GM21786 (cell line): ENCODE measurements at regions not wholly inside any gene's neighbourhood (a gene's known extent, or its start where the extent isn't known, plus 50 kb on each side); places are given as distances from the start of the nearest gene placed in this dataset.
"Not testable (repeated sequence)": the region's sequence is repeated elsewhere in the genome, so short reads cannot be mapped to it uniquely, and the experiment has no call there.

ENCODE experiments used
- ATAC-seq: cut with Tn5 transposase; IDR thresholded peaks from one replicate; pipeline ENCODE4 v1.9.1; 2021; ENCODE audit not compliant: unreplicated experiment

DNA sequence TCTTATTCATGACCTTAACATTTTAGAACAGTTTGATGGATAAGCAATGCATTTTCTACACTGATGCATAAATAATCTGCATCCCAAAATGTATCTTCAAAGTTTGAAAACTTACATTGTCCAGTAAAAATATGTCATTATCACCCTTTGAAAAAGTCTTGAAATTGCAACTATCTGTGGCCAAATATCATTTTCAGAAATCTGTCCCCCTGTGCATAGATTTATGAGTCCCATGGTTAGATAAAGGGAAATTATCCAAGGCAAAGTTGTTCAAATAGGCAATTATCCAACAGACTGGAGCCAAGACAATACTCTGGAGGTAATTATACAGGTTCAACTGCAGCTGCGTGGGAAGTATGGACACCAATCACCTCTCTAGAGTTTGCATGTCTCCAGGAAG, 182.5 kb upstream of the INTU start:
- ATAC-seq: no peak

DNA sequence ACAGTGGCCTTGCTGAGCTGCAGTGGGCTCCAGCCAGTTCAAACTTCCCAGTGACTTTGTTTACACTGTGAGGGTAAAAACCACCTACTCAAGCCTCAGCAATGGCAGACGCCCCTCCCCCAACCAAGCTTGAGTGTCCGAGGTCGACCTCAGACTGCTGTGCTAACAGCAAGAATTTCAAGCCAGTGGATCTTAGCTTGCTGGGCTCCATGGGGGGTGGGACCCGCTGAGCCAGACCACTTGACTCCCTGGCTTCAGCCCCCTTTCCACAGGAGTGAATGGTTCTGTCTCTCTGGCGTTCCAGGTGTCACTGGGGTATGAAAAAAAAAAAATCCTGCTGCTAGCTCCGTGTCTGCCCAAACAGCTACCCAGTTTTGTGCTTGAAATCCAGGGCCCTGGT, 168.9 kb upstream of the INTU start:
- no peak for ATAC-seq

DNA sequence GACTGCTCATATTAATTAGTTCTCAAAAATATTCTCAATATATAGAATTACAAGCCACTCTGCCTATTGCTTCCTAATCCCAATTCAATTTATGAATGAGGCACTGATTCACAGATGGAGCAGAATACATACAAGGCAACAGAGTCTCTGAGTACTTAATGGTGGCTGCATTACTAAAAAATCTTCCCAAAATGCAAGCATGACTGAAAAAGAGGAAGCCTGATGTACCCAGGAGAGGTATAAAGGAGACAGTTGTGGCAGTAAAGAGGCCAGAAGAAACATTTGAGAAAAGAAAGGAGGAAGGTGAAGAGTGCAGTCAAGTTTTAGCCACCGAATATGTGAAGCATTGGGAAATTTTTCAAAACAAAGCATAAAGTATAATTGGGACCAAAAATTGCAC, 163.2 kb upstream of the INTU start:
- no peak for ATAC-seq

DNA sequence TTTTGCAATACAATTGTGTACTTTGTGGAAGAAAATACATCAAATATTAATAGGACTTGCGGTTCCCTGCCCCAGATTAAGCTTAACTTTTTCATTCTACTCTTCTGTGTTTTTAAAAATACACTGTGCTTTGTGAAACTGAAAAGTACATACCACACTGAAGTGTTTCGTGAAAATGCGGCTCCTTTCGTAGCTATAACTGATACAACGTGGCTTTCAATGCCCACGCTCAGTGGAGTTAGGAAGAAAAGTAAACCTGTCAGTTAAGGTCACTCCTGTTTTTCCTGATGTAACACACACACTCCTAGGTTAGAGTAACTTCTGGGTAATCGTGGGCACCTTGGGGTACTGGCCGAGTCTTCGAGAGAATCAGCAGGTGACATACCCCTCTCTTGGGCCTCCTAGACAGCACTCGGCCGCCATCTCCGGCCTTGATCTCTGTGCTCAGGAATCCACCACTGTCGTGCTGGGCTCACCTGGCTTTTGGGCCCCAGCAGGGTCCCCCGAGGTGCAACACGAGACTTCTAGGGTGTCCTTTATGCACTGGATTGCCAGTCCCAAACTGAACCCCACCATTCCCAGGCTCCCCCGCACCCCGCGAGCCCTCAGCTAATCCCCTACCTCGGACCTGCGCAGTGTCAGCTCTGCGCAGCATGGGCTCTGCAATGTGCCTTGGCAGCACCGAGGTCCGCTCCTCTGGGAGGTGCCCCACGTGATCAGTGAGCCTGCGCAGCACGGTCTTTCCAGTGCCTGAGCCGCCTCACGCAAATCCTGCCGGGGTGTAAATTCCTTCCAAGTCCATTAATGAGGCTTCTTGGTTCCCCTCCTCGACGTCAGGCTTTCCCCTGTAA, 162.6 kb upstream of the INTU start:
- no peak for ATAC-seq

DNA sequence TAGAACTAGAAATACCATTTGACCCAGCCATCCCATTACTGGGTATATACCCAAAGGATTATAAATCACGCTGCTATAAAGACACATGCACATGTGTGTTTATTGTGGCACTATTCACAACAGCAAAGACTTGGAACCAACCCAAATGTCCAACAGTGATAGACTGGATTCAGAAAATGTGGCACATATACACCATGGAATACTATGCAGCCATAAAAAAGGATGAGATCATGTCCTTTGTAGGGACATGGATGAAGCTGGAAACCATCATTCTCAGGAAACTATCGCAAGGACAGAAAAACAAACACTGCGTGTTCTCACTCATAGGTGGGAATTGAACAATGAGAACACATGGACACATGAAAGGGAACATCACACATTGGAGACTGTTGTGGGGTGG, 154.5 kb upstream of the INTU start:
- not testable (repeated sequence) for ATAC-seq

DNA sequence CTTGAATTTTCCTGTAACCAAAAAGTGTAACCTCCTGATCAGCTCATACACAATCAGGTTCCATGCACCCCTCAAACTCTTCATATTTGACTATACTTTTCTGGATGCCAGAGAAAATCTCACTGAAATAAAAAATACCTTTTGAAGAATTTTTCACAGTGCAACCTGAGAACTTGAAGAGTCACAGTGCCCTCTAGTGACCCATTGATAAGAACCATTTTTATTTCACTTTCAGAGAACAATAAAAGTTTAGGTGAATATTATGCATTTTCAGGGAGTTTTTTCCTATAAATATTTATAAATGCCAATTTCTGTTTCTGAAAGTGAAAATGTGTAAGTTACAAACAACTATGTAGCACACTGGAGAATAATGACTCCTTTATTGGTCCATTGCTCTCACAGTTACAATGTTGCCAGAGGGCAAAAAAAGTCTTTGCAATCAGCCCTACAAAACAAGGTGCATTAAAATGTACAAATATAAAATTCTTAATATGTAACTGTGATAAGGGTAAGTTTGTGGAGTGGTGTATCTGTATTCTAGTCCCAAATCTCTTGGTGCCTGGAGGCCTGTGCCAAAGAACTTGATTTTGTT, 153.6 kb upstream of the INTU start:
- ATAC-seq: no peak

DNA sequence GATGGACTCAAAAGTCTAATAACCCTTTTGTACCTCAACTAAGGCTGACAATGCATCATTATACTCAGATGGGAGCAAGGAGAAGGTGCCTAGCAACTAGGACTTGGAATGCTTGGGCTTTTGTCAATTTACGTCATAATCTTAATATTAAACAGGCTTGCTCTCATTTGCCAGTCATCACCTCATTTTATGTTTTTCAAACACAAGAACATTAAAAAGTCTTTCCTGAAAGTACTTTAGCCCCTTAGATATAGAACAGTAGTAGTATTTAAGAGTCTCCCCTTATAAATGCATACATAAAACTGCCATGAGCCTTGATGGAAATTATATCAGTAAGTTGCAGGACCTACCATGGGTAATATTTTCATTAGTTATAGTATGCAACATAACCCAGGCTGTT, 150.7 kb upstream of the INTU start:
- no peak for ATAC-seq

DNA sequence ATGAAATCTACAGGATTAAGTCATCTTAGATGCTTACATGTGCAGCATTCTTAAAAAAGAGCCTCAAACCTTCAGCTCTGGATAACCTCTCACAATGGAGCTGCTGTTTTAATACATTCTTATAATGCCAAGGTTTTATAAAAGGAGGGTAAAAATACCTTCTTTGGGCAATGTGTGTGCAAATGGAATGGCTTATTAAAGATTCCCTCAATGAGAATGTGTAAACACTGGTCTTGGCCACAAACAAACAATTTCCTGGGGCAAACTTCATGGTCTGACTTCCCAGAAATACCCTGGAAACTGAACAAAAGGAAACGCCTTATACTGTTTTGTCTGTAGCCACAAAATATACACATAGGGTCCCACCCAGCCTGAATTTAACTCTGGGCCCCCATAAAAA, 148.6 kb upstream of the INTU start:
- ATAC-seq: no peak

DNA sequence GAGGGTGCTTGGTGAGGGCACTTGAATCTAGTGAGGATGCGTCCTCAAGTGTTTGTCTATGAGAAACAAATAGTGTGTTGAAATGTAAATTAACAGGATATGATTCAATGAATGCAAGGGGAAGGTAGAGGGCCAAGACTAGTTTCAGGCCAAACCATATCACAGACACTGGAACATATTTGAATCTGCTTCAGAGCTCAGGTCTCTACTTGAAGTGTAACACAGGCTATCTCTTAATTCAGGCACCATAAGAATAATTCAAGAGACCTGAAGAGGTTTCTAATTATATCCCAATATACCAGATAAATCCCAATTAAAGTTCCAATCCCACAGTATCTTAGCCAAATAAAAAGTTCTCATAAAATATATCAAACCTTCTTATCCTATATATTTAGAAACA, 146.5 kb upstream of the INTU start:
- no peak for ATAC-seq

DNA sequence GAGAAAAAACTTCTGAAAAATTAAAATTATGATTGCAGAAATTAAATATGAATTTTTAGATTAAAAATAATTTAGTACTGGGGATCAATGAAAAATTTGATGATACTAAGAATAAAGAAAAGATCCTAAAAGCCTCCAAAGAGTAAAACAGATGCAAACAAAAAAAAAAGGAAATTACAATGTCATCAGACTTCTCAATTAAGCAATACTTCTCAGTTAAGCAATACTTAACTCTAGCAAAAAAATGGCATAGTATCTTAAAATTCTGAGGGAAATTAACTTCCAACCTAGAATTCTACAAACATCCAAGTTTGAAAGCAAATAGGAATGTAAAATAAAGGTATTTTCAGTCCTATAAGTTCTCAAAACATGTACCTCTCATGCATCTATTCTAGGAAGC, 141.2 kb upstream of the INTU start:
- no peak for ATAC-seq

DNA sequence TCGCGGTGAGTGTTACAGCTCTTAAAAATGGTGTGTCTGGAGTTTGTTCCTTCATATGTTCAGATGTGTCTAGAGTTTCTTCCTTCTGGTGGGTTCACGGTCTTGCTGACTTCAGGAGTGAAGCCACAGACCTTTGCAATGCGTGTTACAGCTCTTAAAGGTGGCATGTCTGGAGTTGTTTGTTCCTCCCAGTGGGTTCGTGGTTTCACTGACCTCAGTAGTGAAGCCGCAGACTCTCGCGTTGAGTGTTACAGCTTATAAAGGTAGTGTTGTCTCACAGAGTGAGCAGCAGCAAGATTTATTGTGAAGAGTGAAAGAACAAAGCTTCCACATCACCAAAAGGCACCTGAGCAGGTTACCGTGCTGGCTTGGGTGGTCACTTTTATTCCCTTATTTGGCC, 135.9 kb upstream of the INTU start:
- ATAC-seq: not testable (repeated sequence)

DNA sequence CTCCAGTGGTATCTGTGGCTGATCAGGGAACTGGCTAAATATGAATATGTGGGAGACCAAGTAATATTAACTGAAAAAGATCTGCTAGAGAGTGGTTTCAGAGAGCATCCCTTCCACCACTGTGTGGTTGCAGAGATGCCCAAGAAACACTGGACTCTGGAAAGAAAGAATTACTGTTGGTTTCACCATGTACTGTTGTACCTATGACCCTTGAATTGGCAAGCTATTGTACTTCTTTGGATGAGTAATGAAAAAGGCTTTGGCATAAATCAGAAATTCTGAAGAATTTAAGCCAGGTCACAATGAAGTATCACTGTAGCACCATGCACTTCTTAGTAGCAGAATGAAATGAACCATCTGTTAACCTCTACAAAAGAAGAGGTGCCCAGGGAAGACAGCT, 134.4 kb upstream of the INTU start:
- no peak for ATAC-seq

DNA sequence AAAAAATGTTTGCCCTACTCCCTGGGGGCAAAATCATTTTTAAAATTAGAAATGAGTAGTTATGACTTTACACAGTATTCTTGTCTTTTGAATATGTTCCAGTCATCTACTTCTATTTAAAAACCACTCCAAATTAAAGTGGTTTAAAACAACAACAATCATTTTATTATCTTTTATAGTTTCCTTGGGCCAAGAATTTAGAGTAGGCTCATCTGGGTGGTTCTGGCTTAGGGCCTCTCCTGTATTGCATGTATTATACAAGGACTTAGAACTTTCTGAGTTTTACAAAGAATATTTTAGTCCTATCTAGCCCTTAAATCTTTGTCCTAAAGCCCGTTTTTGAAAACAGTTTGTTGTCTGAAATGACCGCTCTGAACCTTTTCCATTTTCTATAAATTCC, 132.5 kb upstream of the INTU start:
- ATAC-seq: no peak

DNA sequence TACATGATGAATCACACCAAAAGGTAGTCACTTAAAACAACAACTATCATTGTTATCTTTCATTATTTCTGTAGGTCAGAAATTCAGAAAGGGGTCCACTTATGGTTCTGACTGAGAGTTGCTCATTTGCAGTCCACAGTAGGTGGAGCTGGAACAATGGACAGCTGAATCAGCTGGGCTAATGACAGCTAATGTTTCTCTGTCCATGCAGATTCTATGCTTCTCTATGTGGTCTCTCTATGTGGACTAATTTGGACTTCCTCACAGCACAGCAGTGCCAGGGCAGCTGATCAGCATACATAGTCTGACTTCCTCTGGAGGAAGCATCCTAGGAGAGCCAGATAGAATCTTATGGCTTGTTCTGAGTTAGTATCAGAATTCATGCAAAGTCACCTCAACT, 131.7 kb upstream of the INTU start:
- no peak for ATAC-seq

DNA sequence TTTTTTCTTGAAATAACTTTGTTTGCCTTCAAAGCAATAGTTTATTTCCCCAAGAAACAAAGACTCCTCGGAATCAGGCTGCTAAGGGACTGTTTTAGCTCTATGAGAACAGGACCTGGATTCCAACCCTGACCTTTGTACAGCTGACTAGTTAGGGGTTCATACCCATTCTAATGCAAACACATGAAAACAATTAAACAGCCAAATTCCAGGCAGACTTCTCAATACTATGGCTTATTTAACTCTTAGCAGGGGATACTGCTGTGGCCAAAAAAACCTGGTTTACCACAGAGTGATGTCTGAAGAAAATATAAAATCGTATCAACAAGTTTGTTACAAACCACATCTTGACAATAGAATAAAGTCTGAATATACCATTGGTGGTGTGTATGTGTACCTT, 129.6 kb upstream of the INTU start:
- ATAC-seq: no peak

DNA sequence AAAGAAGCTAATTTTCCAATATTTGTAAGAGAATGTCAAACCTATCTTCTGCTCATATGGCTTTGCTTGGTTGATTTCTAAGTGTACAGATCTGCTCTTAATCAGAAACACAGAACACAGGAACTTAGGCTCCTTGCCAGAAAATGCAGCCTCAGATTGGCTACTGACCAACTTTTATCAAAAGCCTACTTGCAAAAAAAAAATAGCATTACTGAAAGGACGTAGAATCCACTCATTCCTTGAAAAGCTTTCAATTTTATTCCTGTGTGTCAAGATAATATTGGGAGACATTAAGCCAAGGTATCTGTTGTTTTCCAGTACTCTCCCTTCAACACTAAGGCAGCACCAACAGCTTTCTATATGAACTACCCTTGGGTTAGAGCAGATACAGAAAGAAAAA, 127.6 kb upstream of the INTU start:
- no peak for ATAC-seq

DNA sequence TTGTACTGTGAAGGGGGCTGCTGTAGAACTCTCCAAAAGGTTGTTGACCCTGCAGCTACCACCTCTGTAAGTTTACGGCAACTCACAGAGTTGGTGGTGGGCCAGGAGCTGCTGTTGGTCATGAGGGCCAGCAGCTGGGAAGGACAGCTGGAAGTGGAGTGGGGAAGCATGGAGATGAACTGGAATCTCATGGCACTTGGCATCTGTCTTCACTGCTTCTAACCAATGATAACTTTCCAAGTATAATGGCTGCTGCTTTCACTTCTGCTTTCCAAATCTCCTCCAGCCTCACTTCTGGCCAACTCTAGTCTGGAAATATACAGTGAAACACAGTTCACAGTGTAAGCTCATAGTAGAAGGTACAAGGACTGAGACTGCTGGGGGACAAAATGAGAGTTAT, 126.5 kb upstream of the INTU start:
- ATAC-seq: no peak

DNA sequence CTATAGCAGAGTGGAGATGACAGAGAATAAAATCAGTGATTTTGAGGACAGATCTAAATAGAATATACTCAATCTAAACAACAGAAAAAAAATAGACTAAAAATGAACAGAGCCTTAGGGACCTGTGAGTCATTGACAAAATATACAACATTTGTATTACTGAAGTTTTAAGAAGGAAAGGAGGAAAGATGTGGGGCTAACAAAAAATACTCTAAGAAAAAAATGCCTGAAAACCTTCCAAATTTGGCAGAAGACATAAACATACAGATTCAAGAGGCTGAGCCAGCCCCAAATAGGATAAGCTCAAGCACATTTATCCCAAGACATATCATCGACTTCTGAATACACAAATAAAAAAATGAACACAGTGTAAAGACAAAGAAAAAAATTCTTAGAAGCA, 123.6 kb upstream of the INTU start:
- no peak for ATAC-seq

DNA sequence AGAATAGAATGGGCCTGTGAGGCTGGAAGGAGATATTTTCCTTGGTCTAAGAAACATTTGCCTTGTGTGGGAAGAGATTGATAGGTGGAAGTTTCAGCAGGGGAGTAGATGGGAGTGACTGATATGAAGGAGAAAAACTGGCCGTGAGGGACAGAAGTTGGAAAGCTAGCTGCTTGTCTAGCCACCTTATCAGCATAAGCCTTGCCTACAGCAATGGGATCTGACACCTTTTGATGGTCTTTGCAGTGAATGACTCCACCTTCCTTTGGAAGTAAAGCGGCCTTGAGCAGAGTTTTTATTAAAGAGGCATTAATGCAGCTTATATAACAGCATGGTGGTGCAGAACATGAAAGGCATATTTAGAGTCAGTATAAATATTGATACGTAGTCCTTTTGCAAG, 120.1 kb upstream of the INTU start:
- ATAC-seq: not testable (repeated sequence)

DNA sequence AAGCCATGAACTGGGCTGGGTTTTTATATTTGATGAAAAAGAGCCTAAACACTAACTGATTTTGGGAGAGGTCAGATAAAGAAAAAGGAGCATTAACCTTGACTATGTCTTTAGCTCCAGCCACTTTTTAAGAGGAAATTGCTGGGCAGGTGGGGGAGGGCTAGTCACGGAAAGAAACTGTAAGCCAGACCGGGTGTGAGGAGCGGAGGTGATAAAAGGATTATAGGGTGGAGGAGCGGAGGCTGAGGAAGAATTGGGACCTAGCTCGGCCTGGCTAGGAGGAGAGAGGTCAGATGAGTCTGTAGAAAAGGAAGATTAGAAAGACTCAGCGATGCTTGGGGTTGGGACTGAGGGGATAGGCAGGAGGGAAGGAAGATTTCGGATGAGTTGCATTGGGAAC, 117.5 kb upstream of the INTU start:
- ATAC-seq: not testable (repeated sequence)

DNA sequence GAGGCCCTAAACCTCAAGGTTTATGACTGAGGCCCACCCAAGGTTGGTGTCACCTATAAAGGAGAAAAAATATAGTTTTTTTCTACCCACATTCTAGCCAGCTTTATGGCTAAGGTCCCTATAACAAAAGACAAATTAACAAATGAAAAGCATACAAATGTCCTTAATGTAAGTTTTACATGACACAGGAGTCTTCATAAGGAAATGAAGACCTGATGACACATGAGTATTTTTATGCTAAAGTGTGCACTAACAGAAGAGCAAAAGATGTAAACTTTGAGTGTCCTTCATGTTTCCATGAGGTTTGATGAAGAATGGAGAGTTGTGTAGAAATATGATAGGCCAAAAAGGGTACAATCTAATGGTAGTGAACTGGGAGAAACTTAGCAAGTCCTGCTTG, 114.7 kb upstream of the INTU start:
- ATAC-seq: no peak

DNA sequence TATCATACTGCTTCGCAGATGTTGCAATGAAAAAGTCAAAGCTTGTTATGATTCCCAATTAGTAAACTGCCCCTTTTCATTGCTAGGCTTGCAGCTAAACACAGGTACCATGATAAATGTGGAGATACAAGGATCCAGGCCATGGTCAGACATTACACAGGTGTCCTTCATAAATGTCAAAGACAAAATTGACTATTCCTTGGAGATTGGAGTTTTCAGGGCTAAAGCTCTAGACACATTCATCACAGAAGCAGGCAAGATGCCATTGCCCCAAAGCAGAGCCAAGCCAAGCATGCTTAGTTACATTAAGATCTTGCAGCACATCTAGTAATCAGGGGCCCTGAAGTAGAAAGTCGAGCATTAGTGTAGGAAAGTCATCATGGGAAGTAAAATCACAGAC, 111.3 kb upstream of the INTU start:
- no peak for ATAC-seq

DNA sequence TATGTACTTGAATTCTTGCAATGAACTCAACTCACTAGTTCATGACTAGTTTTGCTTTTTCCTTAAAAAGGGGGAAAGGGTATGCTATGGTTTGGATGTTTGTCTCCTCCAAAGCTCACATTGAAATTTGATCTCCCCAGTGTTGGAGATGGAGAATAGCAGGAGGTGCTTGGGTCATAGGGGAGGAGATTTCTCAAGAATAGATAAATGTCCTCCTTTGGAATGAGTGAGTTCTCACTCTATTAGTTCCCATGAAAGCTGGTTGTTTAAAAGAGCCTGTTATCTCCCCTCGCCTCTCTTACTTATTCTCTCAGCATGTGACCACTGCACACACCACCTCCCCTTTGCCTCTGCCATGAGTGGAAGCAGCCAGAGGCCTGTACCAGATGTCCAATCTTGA, 109.4 kb upstream of the INTU start:
- ATAC-seq: no peak
